D721Med (cell line): ENCODE measurements at regions not wholly inside any gene's neighbourhood (a gene's known extent, or its start where the extent isn't known, plus 50 kb on each side); places are given as distances from the start of the nearest gene placed in this dataset.

Experiments
- DNase-seq: peaks from one replicate; pipeline ENCODE4 v3.0.0; 2011; ENCODE audit warnings: low spot score; ENCODE audit not compliant: insufficient read length
- FAIRE-seq: peaks from 2 replicates; lab custom pipeline; 2011; peaks lifted over from hg19 to GRCh38; lab: Jason Lieb, UNC
- CTCF ChIP-seq: IDR thresholded peaks from 2 replicates; pipeline ENCODE4 v1.5.1; 2012; ENCODE audit warnings: mild to moderate bottlenecking, control low read depth; ENCODE audit not compliant: insufficient read depth; ENCODE audit errors: missing control alignments

- FAIRE-seq (peak; percentile 61), DNase-seq (no peak)
- TF ChIP-seq CTCF, result no peak
Measured at GRCh38 chr11:97354576-97354975, 964.8 kb downstream of the JRKL start.

GRCh38 chr11:97355230-97355629 is 965.4 kb downstream of the JRKL start:
- no peak for TF ChIP-seq CTCF
- no peak for DNase-seq
- no peak for FAIRE-seq

DNA sequence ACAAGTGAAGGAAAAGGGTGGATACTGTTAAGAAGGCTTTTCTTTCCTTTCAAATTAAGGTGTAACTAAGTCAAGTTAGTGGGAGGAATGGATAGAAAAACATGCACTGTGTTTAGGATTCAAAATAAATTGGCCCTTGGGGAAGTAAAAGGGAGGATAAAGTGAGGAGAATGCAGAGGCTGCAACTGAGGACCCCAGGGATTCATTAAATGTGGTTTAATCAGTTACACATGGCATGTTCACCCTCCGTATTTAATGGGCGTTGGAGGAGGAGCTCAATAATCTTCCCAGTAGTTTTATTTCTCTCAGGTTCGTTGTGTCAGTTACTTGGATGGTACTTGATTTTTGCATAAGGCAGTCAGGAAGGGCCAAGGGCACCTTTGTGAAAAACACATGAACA is 966.3 kb downstream of the JRKL start:
- TF ChIP-seq CTCF, result no peak
- FAIRE-seq (peak; percentile 55), DNase-seq (no peak)

- TF ChIP-seq CTCF, result no peak
- DNase-seq (no peak), FAIRE-seq (no peak)
Measured at GRCh38 chr11:97359016-97359415, 969.2 kb downstream of the JRKL start.

DNA sequence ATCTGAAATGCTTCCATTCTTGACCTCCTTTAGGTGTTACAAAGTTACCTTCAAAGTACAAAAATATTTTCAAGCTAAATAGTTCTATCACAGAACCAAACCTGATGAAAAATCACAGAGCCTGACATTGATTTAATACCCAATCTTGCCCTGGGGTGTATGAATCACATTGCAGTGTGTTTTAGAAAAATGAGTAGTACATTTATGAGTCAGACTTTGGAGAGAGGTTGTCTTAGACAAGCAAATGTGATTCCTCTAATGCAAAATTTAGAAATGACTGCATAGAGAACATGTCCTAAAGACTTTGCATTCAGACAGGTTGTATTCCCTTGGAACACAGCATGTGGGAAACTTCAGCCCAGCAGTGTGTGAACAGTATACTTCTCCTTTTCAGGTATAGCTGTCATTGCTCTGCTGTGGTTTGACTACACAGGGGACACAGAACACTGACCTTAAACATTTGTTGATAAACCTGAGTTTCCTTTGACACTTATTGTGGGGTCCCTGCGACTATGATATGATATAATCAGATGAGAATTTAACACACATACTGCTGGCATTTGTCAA is 972.1 kb downstream of the JRKL start:
- DNase-seq (no peak), FAIRE-seq (no peak)
- TF ChIP-seq CTCF, result no peak

GRCh38 chr11:97363331-97363730 is 973.5 kb downstream of the JRKL start:
- no peak for FAIRE-seq

More at GRCh38 chr11:97363331-97363730, 973.5 kb downstream of the JRKL start:
- no peak for TF ChIP-seq CTCF
- DNase-seq, result no peak
